ENCODE measurements at regions not wholly inside any gene's neighbourhood (a gene's known extent, or its start where the extent isn't known, plus 50 kb on each side); places are given as distances from the start of the nearest gene placed in this dataset.

- TF ChIP-seq ZNF70 (CRISPR knock-in tag; IDR thresholded peaks at IDR 0.05) (no peak), ZC3H10 (CRISPR knock-in tag; IDR thresholded peaks at IDR 0.05) (no peak), ZNF8 (CRISPR knock-in tag; IDR thresholded peaks at IDR 0.05) (no peak), TCF4 (CRISPR knock-in tag; IDR thresholded peaks at IDR 0.05; ENCODE audit: borderline replicate concordance) (no peak), SNAI2 (CRISPR knock-in tag; IDR thresholded peaks at IDR 0.05) (no peak), CREB5 (CRISPR knock-in tag; IDR thresholded peaks at IDR 0.05; ENCODE audit: low read depth) (no peak), OSR1 (CRISPR knock-in tag; IDR thresholded peaks at IDR 0.05) (no peak)
Observed at GRCh38 chrX:131402124-131402811, 113.2 kb upstream of the IGSF1 start (continued).

- TF ChIP-seq BACH2 (CRISPR knock-in tag; IDR thresholded peaks at IDR 0.05; ENCODE audit: borderline replicate concordance): no peak
- no peak for TF ChIP-seq PATZ1 (CRISPR knock-in tag; IDR thresholded peaks at IDR 0.05; ENCODE audit: borderline replicate concordance)
- no peak for TF ChIP-seq ZNF70 (CRISPR knock-in tag; IDR thresholded peaks at IDR 0.05)
- TF ChIP-seq GLIS3 (CRISPR knock-in tag; IDR thresholded peaks at IDR 0.05): no peak
- TF ChIP-seq ARNTL (CRISPR knock-in tag; IDR thresholded peaks at IDR 0.05; ENCODE audit: borderline replicate concordance, low read depth): no peak
- no peak for TF ChIP-seq ESRRG (CRISPR knock-in tag; IDR thresholded peaks at IDR 0.05)
- TF ChIP-seq CREB5 (CRISPR knock-in tag; IDR thresholded peaks at IDR 0.05; ENCODE audit: low read depth): no peak
- TF ChIP-seq CSRNP3 (CRISPR knock-in tag; IDR thresholded peaks at IDR 0.05): no peak
- no peak for TF ChIP-seq RARB (CRISPR knock-in tag; IDR thresholded peaks at IDR 0.05)
- no peak for TF ChIP-seq ZNF565 (CRISPR knock-in tag; conservative IDR thresholded peaks at IDR 0.05; ENCODE audit: low read depth)
- no peak for TF ChIP-seq POU6F1 (CRISPR knock-in tag; IDR thresholded peaks at IDR 0.05; ENCODE audit: borderline replicate concordance, low read depth)
- no peak for TF ChIP-seq TOX (CRISPR knock-in tag; IDR thresholded peaks at IDR 0.05; ENCODE audit: borderline replicate concordance)
- TF ChIP-seq ZFP30 (CRISPR knock-in tag; IDR thresholded peaks at IDR 0.05): no peak
- TF ChIP-seq SNAI2 (CRISPR knock-in tag; IDR thresholded peaks at IDR 0.05): no peak
- TF ChIP-seq TSHZ2 (CRISPR knock-in tag; IDR thresholded peaks at IDR 0.05): no peak
- ATAC-seq: 0 out of 3 replicates have a peak, but pooled peaks have one; percentile 52
Observed at GRCh38 chrX:131405497-131405896, 116.4 kb upstream of the IGSF1 start.

- no peak for ATAC-seq
- no peak for TF ChIP-seq BACH2 (CRISPR knock-in tag; IDR thresholded peaks at IDR 0.05; ENCODE audit: borderline replicate concordance)
- no peak for TF ChIP-seq CSRNP3 (CRISPR knock-in tag; IDR thresholded peaks at IDR 0.05)
- TF ChIP-seq RARB (CRISPR knock-in tag; IDR thresholded peaks at IDR 0.05): no peak
- no peak for TF ChIP-seq TSHZ2 (CRISPR knock-in tag; IDR thresholded peaks at IDR 0.05)
- TF ChIP-seq ESRRG (CRISPR knock-in tag; IDR thresholded peaks at IDR 0.05): no peak
- TF ChIP-seq OSR1 (CRISPR knock-in tag; IDR thresholded peaks at IDR 0.05): no peak
- TF ChIP-seq ZNF565 (CRISPR knock-in tag; conservative IDR thresholded peaks at IDR 0.05; ENCODE audit: low read depth): no peak
Observed at GRCh38 chrX:131424895-131425294, 119.0 kb upstream of the OR13H1 start.

Data from SK-N-SH treated with all-trans-retinoic acid at 6 μM for 48 hours (cell line).